B cell (primary cell): ENCODE measurements at regions not wholly inside any gene's neighbourhood (a gene's known extent, or its start where the extent isn't known, plus 50 kb on each side); places are given as distances from the start of the nearest gene placed in this dataset.

Experiments used
- ATAC-seq: fragments of 200-7000 bp; cut with Tn5 transposase; one replicate; pipeline ENCODE4 v1.10.0; 2021; ENCODE audit warnings: low read depth, mild to moderate bottlenecking, moderate number of reproducible peaks, moderate library complexity
- CTCF ChIA-PET: fragments of 350-600 bp; sonication (Branson Sonifier 250); formaldehyde crosslinking; loops from one replicate; lab custom pipeline; 2021; ENCODE audit warnings: antibody characterized with exemption, inconsistent platforms; lab: Charles Lee
- POLR2A ChIA-PET: fragments of 350-600 bp; sonication (Branson Sonifier 250); formaldehyde crosslinking; loops from one replicate; lab custom pipeline; 2021; ENCODE audit warnings: antibody characterized with exemption; lab: Charles Lee
- DNase-seq: peaks from one replicate; pipeline ENCODE4 v3.0.0; 2013
- H2AFZ ChIP-seq: 2 replicates; pipeline ENCODE4 v1.6.1; 2012; ENCODE audit warnings: mild to moderate bottlenecking, low read depth, low read length; ENCODE audit not compliant: insufficient read depth, poor library complexity, severe bottlenecking
- H3K27ac ChIP-seq, 2 donors: 1 replicate in 1 of 2; 2 replicates in 1 of 2; pipeline ENCODE4 v1.5.1; 2012 to 2013; ENCODE audit warnings: low read length in 2 of 2, mild to moderate bottlenecking in 2 of 2, moderate library complexity in 1 of 2
- H3K27me3 ChIP-seq, 4 experiments: fragments of 200-600 bp in 1 of 4; sonication (generic) in 1 of 4; replicated peaks in 1 of 4; 1 replicate in 2 of 4; 2 replicates in 2 of 4; pipeline versions ENCODE4 v1.6.1 to v1.7.0; 2013 to 2016; ENCODE audit warnings: low read length in 3 of 4, mild to moderate bottlenecking in 2 of 4, mixed read lengths in 1 of 4, moderate library complexity in 1 of 4; ENCODE audit not compliant: insufficient read depth in 4 of 4, control insufficient read depth in 3 of 4; ENCODE audit errors: control extremely low read depth in 1 of 4
- H3K36me3 ChIP-seq, 2 experiments: replicated peaks in 1 of 2; 1 replicate in 1 of 2; 2 replicates in 1 of 2; pipeline versions ENCODE4 v1.6.1 to v1.7.1; 2013; ENCODE audit warnings: low read length in 1 of 2; ENCODE audit not compliant: insufficient read depth in 2 of 2, control insufficient read depth in 1 of 2; ENCODE audit errors: control extremely low read depth in 1 of 2, extremely low read depth in 1 of 2
- H3K4me1 ChIP-seq, 2 donors: fragments of 200-600 bp in 1 of 2; sonication (generic) in 1 of 2; 1 replicate in 1 of 2; 2 replicates in 1 of 2; pipeline versions ENCODE4 v1.5.1 to v1.6.1; 2013 to 2017; ENCODE audit warnings: low read length in 2 of 2; ENCODE audit not compliant: control insufficient read depth in 2 of 2, insufficient read depth in 2 of 2
- H3K4me2 ChIP-seq: replicated peaks from 2 replicates; pipeline ENCODE3; 2012; ENCODE audit warnings: mild to moderate bottlenecking, low read depth, low read length; ENCODE audit not compliant: poor library complexity, severe bottlenecking
- H3K4me3 ChIP-seq, 5 experiments: fragments of 200-600 bp in 1 of 5; sonication (generic) in 1 of 5; 1 replicate in 3 of 5; 2 replicates in 2 of 5; pipeline versions ENCODE4 v1.5.1 to v1.7.0; 2011 to 2016; ENCODE audit warnings: low read length in 4 of 5, mild to moderate bottlenecking in 4 of 5, low read depth in 2 of 5, control low read depth in 1 of 5, moderate library complexity in 1 of 5; ENCODE audit not compliant: insufficient read depth in 1 of 5; ENCODE audit errors: control extremely low read depth in 1 of 5, extremely low read depth in 1 of 5
- H3K79me2 ChIP-seq: fragments of 200-600 bp; sonication (generic); one replicate; pipeline ENCODE4 v1.6.0; 2016; ENCODE audit warnings: low read length; ENCODE audit not compliant: control insufficient read depth, insufficient read depth
- H3K9ac ChIP-seq: fragments of 200-600 bp; sonication (generic); 2 replicates; pipeline ENCODE4 v1.6.1; 2017; ENCODE audit warnings: mild to moderate bottlenecking, low read length, moderate library complexity
- H3K9me3 ChIP-seq, 3 donors: one replicate each; pipeline versions ENCODE4 v1.6.1 to v1.7.1; 2013; ENCODE audit warnings: low read length in 2 of 3; ENCODE audit not compliant: control insufficient read depth in 2 of 3, insufficient read depth in 1 of 3; ENCODE audit errors: control extremely low read depth in 1 of 3
- H4K20me1 ChIP-seq: 2 replicates; pipeline ENCODE4 v1.6.0; 2012; ENCODE audit warnings: mild to moderate bottlenecking, low read length; ENCODE audit not compliant: insufficient read depth, control insufficient read depth, poor library complexity, severe bottlenecking
- H3K27ac Mint-ChIP-seq: one replicate; pipeline ENCODE4 v1.8.0; 2021; ENCODE audit warnings: mixed read lengths
- H3K27me3 Mint-ChIP-seq: one replicate; pipeline ENCODE4 v1.8.0; 2021; ENCODE audit warnings: mixed read lengths
- H3K4me1 Mint-ChIP-seq: one replicate; pipeline ENCODE4 v1.8.0; 2021; ENCODE audit warnings: mixed read lengths
- H3K4me3 Mint-ChIP-seq: one replicate; pipeline ENCODE4 v1.8.0; 2021; ENCODE audit warnings: mixed read lengths
- H3K9me3 Mint-ChIP-seq: one replicate; pipeline ENCODE4 v1.8.0; 2022; ENCODE audit warnings: mixed read lengths; ENCODE audit not compliant: insufficient read depth
- EZH2 ChIP-seq: IDR thresholded peaks from 2 replicates; pipeline ENCODE4 v1.6.1; 2012; ENCODE audit warnings: borderline replicate concordance, low read depth, mild to moderate bottlenecking, moderate library complexity, low read length; ENCODE audit not compliant: insufficient read depth, poor library complexity, severe bottlenecking
- WGBS: methylation state at CpG from one replicate; pipeline ENCODE4 v1.1.5; 2013; ENCODE audit warnings: missing lambda C conversion rate; ENCODE audit not compliant: insufficient coverage; 5-methylcytosine and 5-hydroxymethylcytosine counted together
- intact Hi-C: fragments of 100-400 bp; cut with micrococcal nuclease; formaldehyde crosslinking; loops from one replicate; pipeline ENCODE4 v1.10.0; 2022
- TF ChIP-seq, protein P1 (sequence below): fragments of 200-600 bp; IDR thresholded peaks from one replicate; pipeline ENCODE4 v1.8.0; 2022; ENCODE audit warnings: antibody characterized with exemption, mild to moderate bottlenecking

DNA sequence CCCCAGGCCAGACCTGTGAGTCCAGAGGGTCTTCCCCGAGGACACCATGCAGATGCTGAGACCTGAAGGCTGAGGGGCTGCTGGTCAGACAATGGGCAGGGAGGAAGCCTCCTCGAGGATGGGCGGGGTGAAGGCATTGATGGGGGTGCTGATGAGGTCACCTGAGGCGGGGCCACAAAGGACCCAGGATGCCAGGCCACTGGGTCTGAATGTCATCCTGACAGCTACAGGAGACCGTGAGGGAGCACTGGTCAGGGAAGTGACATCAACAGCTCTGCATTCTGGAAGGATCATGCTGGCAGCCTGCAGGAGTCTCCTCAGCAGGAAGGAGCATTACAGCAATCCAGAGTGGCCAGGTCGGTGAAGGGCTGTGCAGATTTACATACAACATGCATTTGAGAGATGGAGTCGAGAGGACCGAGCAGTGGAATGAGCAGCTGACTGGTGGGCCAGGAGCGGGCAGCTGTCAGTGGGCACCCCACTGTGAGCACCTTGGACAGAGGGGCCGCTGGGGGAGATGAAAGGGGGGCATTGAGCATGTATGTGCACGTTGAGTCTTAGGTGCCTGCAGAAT, 77.7 kb upstream of the ADAMTS2 start:
- no peaks in the 10 kb centered on the region for H3K4me1 Mint-ChIP-seq
- Histone ChIP-seq H2AFZ (no peak overlapping the region), H4K20me1 (no peaks in the 10 kb centered on the region), H3K9me3 (no peaks in the 10 kb centered on the region), H3K27me3 (no peaks in the 10 kb centered on the region), H3K27ac (no peak overlapping the region), H3K79me2 (no peaks in the 10 kb centered on the region), H3K4me2 (no peak overlapping the region), H3K9ac (no peak overlapping the region), H3K36me3 (no peaks in the 10 kb centered on the region), H3K4me1 (no peaks in the 10 kb centered on the region), H3K4me3 (no peak overlapping the region)
- no peaks in the 10 kb centered on the region for H3K9me3 Mint-ChIP-seq
- POLR2A ChIA-PET, result no interaction called here
- peaks cover 7% of the 10 kb centered on the region for H3K27me3 Mint-ChIP-seq
- 78% methylated on average over 11 of the region's 11 CpGs for WGBS
- ATAC-seq (no peak), DNase-seq (no peak)
- H3K4me3 Mint-ChIP-seq, result no peak overlapping the region
- no peak overlapping the region for H3K27ac Mint-ChIP-seq
- intact Hi-C loops, result no loop called here
- TF ChIP-seq, protein P1, sequence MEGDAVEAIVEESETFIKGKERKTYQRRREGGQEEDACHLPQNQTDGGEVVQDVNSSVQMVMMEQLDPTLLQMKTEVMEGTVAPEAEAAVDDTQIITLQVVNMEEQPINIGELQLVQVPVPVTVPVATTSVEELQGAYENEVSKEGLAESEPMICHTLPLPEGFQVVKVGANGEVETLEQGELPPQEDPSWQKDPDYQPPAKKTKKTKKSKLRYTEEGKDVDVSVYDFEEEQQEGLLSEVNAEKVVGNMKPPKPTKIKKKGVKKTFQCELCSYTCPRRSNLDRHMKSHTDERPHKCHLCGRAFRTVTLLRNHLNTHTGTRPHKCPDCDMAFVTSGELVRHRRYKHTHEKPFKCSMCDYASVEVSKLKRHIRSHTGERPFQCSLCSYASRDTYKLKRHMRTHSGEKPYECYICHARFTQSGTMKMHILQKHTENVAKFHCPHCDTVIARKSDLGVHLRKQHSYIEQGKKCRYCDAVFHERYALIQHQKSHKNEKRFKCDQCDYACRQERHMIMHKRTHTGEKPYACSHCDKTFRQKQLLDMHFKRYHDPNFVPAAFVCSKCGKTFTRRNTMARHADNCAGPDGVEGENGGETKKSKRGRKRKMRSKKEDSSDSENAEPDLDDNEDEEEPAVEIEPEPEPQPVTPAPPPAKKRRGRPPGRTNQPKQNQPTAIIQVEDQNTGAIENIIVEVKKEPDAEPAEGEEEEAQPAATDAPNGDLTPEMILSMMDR, result no peak
- TF ChIP-seq EZH2, result no peak
- CTCF ChIA-PET, result no interaction called here

DNA sequence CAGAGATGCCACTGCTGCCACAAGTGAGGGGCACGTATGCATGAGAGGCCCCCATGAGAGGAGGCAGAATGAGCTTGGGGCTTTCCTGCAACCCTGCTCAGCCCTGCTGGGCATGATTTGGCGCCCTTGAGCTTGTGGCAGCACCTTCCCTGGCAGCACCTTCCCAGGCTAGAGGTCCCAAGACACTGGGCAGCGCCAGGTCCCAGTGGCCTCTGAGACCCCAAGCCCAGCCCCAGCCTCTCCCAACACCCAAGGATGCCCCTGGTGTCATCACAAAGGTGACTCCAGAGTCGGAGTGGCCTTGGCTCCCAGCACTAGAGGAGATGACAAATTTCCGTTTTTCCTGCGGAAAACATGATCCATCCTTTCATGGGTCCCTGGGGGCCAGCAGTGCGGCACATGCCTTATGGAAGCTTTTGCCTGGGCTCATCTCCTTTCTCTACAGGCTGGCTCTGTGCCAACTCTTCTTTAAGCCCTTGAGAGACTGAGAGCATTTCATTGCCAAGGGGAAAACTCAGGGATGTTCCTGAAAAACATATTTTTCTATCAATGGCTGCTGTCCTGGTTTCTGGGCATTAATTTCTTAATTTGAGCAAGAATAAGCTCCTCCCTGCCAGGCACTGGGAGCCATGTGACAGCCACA, 77.1 kb upstream of the ADAMTS2 start:
- Histone ChIP-seq H3K27me3 (no peaks in the 10 kb centered on the region), H3K27ac (no peak overlapping the region), H3K9ac (no peak overlapping the region), H2AFZ (no peak overlapping the region), H3K4me3 (no peak overlapping the region), H3K4me2 (no peak overlapping the region), H3K4me1 (no peaks in the 10 kb centered on the region), H4K20me1 (no peaks in the 10 kb centered on the region), H3K36me3 (no peaks in the 10 kb centered on the region), H3K79me2 (no peaks in the 10 kb centered on the region), H3K9me3 (no peaks in the 10 kb centered on the region)
- Mint-ChIP-seq H3K9me3 (no peaks in the 10 kb centered on the region), H3K27ac (no peak overlapping the region), H3K4me3 (no peak overlapping the region), H3K4me1 (no peaks in the 10 kb centered on the region), H3K27me3 (peaks cover 7% of the 10 kb centered on the region)
- TF ChIP-seq, protein P1, result no peak
- no peak for DNase-seq
- ChIA-PET CTCF (no interaction called here), POLR2A (no interaction called here)
- WGBS, result 85% methylated on average over 7 of the region's 7 CpGs
- no peak for ATAC-seq
- intact Hi-C loops, result no loop called here
